HG02852 (cell line): ENCODE measurements at regions not wholly inside any gene's neighbourhood (a gene's known extent, or its start where the extent isn't known, plus 50 kb on each side); places are given as distances from the start of the nearest gene placed in this dataset.

Experiments
- ATAC-seq: cut with Tn5 transposase; IDR thresholded peaks from one replicate; pipeline ENCODE4 v1.9.1; 2021; ENCODE audit warnings: mild to moderate bottlenecking, moderate library complexity; ENCODE audit not compliant: unreplicated experiment

GRCh38 chrX:129176710-129177109 lies 346.6 kb downstream of the SMARCA1 start:
- ATAC-seq, result no peak

GRCh38 chrX:129161108-129161507 lies 362.2 kb downstream of the SMARCA1 start:
- ATAC-seq, result no peak

DNA sequence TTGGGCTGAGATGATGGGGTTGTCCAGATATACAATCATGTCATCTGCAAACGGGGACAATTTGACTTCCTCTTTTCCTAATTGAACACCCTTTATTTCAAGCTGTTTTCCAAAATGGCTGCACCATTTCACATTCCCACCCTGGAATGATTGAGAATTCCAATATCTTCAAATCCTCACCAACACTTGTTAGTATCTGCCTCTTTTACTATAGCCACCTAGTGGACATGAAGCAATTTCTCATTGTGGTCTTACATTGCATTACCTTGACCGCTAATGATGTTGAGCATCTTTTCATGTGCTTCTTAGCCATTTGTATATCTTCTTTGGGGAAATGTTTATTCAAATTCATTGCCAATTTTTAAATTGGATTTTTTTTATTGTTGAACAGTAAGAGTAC lies 364.8 kb downstream of the SMARCA1 start:
- no peak for ATAC-seq

DNA sequence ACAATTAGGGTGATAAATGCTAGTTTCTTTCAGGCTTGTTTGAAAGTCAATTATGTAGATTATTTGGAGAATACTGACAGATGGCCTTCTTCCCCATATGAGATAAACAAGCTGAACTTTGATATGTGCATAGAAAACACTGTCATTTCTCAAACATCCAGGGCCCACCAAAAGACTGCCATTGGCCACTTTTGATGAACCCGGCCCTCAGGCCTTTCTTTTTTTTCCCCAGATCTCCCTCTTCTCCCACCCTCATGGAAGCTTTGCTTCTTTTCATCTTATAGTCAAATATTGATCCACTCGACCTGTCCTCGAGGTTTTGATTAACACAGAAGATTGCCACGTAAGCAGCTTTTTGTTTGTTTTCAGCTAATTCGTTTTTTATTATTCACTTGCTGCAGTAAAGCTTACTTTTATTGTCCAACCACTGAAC lies 377.4 kb downstream of the SMARCA1 start:
- ATAC-seq, result no peak

DNA sequence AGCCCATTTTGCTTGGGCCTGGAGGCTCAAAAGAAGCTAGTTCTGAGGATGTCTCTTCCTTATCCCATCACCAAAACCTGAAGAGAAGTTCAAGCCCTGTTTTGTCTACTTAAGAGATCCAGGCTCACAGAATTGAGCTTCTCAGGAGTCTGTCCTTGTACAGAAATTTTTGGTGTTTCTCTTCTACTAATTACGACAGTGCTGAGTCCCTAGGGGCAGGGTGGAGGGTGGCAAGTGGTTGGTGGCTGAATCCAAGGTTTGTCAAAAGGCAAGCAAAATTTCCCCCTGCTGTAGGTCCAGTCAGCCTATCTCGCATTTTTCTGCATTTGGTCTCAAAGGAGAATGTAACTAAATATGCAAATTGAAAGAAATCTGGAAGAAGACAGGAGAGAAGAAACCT lies 377.9 kb downstream of the SMARCA1 start:
- no peak for ATAC-seq

DNA sequence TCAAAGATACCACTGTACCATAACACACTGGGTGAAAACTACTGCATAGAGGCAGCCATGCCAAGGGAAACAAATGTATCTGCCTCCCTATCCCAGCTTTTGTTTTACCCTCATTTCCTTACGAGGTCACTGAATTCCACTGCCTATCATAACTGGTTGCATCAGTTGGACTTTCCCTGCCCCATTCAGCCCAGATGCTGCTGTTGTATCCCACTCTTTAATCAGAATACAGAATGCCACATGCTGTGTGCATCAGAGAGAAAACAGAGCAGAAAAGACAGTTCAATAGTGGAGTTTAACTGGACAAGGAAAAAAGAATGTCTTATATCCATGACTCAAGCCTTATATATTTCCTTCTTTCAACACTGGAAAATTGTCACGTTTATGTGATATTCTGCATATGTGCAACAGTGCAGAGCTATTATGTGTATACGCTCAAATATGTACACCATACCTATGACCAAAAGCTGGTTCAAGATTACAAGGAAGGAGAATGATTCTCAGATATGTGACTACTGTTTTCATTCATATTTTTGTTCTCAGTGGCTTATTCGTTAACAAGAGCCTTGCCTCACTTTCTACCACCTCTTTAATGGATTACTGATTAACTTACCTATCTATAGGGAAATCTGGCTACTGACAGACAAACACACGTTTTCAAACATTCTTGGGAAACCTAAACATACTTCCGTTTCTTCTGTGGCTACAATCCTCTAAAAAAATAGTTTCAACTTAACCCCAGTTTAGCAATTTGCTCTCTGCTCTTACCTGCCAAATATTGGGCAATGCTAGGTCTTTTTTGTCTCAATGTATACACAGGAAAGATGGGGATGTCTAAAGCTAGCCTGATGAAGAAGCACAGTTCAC lies 378.9 kb downstream of the SMARCA1 start:
- ATAC-seq, result no peak

- ATAC-seq, result no peak
Observed at GRCh38 chrX:129139837-129140598, 383.3 kb downstream of the SMARCA1 start.

DNA sequence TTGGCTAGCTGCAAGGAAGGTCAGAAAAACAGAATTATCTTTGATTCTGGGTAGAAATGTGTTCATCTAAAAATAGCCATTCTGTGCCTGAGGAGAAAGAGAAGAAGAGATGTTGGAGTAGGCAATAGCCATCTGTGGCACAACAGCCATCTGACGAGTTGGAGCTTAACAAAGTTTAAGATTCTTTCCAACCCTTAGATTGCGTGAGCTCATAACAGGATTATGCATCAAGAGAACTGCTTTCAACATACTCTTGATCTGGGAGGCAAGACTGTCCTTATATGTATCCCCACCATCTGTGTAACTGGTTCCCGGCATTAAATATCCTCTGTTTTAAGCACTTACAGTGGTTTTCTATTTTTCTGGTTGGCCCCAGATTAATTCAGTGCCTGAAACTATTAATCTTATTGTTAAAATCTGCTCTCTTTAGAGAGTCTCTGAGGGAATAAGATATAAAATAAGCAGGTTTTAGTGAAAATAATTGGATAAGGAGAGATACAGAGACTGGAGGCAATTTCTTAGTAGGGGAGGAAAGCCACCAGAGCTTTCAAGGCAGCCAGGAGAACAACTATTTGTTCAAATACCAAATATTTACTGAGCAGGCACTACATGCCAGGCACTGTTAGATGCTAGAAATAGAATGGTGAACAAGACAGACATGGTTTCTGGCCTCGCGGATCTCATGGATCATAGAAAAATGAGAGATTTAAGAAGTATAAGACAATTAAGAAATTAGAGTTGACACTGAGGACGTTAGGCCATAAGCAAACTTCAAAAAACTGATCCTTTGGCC lies 398.0 kb downstream of the SMARCA1 start:
- ATAC-seq, result no peak

DNA sequence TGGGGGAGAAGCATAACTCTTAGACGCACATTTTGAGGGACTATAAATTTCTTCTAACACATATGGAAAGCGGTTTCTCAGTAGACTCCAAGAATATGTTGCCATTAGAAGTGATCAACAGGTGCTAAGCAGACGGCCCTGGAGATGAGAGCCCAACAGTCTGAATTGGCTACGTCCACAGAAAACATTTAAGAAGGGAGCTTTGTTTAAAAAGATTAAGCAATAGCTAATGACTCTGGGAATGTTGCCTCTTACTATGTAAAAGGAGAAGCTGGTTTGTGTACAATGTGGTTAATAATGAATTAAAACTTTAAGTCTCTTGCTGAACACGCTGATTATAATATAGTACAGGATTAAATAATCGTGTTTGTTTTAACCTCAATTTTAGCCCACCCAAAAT lies 399.5 kb downstream of the SMARCA1 start:
- no peak for ATAC-seq

DNA sequence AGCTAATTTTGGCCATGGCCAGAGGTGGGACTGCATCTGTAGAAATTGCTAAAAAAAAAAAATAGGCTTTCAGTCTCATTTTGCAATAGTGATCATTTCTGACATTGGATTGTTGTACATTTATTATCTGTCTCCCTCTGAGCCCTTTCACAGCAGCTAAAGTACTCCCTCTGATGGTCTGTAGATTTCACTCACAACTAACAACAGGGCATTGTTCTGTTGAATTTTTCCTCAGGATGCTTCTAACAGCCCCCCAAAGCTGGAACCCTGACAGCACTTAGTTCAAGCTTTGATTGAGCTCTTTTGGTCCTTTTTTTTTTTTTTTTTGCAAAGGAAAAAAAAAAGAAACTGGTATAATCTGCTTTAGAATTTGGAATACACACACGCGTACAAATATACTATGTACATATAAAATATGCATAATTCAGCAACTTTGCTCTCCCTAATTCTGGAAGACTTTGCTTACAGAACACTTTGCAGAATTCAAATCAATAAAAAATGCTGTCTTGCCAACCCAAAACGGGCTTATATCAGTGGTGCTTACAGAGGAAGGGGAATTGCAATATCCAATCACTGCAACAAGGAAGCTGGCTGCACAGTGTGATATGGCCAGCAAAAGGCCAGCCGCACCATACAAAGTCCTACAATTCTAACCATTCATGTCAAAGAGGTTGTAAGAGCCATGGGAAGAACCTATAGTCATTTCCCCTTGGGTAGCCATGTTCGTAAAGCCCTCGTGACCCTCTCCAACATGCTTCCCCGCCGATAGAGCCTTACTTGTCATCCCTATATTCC lies 406.4 kb downstream of the SMARCA1 start:
- ATAC-seq, result no peak

- ATAC-seq, result no peak
Observed at GRCh38 chrX:129115935-129116334, 407.4 kb downstream of the SMARCA1 start.

DNA sequence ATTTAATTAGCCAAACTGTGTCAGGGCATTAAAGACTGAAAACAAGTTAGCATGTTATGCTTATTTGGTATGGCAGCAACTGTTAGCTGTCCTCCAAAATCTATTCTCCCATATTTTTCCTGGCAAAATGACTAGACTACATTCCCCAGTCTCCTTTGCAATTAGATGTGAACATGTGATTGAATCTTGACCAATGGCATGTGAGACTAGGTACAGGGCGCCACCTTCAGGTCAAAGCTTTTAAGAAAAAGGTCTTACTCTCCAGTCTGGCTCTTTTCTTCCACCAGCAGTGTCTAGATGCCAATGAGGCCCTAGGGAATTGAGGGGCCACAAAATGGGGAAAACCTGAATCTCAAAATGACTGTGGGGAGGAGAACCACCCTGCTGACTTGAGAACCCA lies 408.2 kb downstream of the SMARCA1 start:
- ATAC-seq, result peak; percentile 91

DNA sequence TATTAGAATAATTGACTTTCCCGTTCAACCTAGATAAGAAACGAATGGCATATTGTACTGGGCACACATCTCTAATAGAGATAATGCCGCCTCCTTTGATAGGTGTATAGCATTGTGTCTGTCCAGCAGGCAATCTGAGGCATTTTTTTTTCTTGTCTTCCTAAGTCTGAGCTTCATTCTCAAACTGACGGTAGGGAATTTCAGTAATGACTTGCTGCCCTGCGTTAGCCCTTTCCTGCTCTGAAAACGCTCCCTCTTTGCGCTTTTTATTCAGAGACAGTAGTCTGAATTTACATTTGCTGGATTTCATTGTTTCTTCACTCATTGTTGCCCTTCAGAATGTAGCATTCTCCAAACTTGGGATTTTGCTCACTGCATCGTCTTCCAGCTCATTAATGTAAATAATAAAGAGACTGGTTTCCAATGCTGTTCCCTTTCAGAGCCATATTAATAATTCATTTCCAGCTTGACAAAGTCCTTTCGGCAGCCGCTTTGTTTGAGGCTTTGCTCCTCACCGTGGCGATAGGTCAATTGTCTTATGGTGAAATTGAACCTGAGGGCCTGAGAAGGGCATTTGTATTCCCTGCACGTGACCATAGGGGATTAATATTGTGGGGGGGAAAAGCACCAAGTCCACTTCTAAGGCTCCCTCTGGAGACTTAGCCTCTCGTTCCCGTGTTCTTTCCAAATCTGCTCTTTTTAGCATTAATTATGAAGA lies 412.1 kb downstream of the SMARCA1 start:
- ATAC-seq, result no peak

DNA sequence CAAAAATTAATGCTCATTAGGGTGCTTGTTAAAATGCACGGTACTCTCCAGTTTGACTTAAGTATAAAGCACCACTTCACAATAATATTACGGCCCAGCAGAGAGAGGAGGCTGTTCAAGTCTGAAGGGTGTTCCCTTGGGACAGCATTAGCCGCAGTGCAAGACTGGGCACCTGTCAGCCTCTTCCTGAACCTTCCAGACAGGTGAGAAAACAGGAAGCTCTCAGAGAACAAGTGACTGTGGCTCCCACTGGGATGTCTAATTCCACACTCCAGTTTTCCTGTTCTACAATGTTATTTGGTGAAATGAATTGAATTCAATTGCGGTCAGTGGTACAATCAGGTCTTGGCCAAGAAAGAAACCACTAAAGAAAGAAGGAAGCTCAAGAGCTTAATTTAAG lies 414.4 kb downstream of the SMARCA1 start:
- no peak for ATAC-seq

DNA sequence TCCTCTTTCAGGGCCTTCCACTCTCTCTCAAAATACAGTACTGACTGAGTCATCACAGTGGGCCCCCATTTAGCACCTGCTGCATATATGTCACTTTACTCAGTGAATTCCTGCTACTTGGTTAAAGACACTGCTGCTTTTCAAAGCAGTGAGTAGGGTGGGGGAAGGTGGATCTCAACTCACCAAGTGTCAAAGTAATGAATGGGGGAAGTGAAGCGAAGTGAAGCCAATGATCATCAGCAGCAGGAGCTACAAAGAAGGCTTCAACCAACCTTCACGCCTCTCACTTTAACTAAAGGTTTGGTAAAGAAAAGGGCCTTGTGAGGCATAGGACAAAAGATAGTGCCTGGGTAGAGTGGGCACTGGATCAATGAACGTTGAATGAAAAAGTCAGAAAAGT lies 424.1 kb downstream of the SMARCA1 start:
- ATAC-seq, result no peak

- ATAC-seq, result no peak
Observed at GRCh38 chrX:129097668-129098067, 425.6 kb downstream of the SMARCA1 start.

DNA sequence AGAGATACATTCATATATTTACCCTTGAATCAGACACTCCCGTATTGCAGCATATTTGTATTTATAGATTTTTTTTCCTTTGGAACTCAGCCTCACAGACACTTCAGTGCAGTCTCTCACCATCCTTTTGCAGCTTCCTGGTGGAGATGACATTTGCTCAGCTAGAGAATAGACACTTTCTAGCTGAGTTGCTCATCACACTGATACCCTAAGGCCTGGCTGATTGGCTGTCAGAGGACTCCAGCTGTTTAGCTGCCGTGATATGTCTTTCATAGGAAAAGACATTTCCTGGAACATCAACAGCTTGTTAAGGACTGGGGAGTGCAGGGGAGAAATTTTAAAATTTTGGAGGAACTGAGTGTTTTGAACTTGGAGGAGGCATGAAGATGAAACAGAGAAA lies 429.6 kb downstream of the SMARCA1 start:
- ATAC-seq, result no peak

- ATAC-seq, result no peak
Observed at GRCh38 chrX:129092757-129093156, 430.5 kb downstream of the SMARCA1 start.

GRCh38 chrX:129092242-129092641 lies 431.0 kb downstream of the SMARCA1 start:
- ATAC-seq, result no peak

- ATAC-seq, result no peak
Observed at GRCh38 chrX:129091097-129091496, 432.2 kb downstream of the SMARCA1 start.
